Cardiac muscle cell (in vitro differentiated cells and primary cell): ENCODE measurements at regions not wholly inside any gene's neighbourhood (a gene's known extent, or its start where the extent isn't known, plus 50 kb on each side); places are given as distances from the start of the nearest gene placed in this dataset.

Experiments
- DNase-seq, 2 donors: peaks; one replicate each; pipeline versions ENCODE4 v3.0.0 to v3.0.0-alpha.2; 2010 to 2017; ENCODE audit warnings: low read depth in 1 of 2, low spot score in 1 of 2
- H3K27ac ChIP-seq: fragments of 200-600 bp; sonication (generic); 2 replicates; pipeline ENCODE4 v1.5.1; 2016
- H3K27me3 ChIP-seq: fragments of 200-600 bp; sonication (generic); 2 replicates; pipeline ENCODE4 v1.6.0; 2016; ENCODE audit warnings: control low read depth
- H3K36me3 ChIP-seq: fragments of 200-600 bp; sonication (generic); 2 replicates; pipeline ENCODE4 v1.5.1; 2016; ENCODE audit warnings: control low read depth
- H3K4me1 ChIP-seq: fragments of 200-600 bp; sonication (generic); 2 replicates; pipeline ENCODE4 v1.8.1; 2017; ENCODE audit warnings: low read depth, mild to moderate bottlenecking, mixed run types
- H3K4me3 ChIP-seq: fragments of 200-600 bp; sonication (generic); 2 replicates; pipeline ENCODE4 v1.5.1; 2016; ENCODE audit warnings: mild to moderate bottlenecking
- H3K9me3 ChIP-seq: fragments of 200-600 bp; sonication (generic); 2 replicates; pipeline ENCODE4 v1.5.1; 2017; ENCODE audit warnings: low read depth, mild to moderate bottlenecking, control low read depth
- TF ChIP-seq, protein P1 (sequence below): IDR thresholded peaks from 2 replicates; pipeline ENCODE4 v1.5.1; 2012; ENCODE audit warnings: low read depth, mild to moderate bottlenecking, low read length

DNA sequence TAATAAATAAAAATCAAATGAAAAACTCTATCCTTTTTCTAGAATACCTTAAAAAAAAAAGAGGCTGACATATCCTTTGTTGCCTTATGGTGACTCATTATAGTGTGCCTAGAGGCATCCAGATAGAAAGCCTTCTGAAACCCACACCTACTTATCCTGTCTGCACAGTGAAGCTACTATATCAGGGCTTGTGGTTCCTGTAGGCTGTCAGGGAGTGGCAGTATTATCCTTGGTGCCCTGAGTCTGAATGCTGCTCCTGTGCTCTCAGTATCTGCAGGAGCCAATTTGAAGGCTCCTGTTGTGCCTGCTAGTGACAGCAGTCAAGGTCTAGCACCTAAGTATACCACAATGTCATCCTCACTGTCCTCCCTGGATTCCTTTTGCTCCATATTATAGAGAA lies 168.4 kb upstream of the AVPR1A start:
- no peaks in the 10 kb centered on the region for H3K36me3 ChIP-seq
- H3K4me1 ChIP-seq, result no peaks in the 10 kb centered on the region
- H3K9me3 ChIP-seq, result no peaks in the 10 kb centered on the region
- H3K27ac ChIP-seq, result no peak overlapping the region
- no peak overlapping the region for H3K4me3 ChIP-seq
- TF ChIP-seq, protein P1, sequence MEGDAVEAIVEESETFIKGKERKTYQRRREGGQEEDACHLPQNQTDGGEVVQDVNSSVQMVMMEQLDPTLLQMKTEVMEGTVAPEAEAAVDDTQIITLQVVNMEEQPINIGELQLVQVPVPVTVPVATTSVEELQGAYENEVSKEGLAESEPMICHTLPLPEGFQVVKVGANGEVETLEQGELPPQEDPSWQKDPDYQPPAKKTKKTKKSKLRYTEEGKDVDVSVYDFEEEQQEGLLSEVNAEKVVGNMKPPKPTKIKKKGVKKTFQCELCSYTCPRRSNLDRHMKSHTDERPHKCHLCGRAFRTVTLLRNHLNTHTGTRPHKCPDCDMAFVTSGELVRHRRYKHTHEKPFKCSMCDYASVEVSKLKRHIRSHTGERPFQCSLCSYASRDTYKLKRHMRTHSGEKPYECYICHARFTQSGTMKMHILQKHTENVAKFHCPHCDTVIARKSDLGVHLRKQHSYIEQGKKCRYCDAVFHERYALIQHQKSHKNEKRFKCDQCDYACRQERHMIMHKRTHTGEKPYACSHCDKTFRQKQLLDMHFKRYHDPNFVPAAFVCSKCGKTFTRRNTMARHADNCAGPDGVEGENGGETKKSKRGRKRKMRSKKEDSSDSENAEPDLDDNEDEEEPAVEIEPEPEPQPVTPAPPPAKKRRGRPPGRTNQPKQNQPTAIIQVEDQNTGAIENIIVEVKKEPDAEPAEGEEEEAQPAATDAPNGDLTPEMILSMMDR, result no peak
- no peaks in the 10 kb centered on the region for H3K27me3 ChIP-seq
- DNase-seq, result peak in 1 of 2 donors; percentile 3

DNA sequence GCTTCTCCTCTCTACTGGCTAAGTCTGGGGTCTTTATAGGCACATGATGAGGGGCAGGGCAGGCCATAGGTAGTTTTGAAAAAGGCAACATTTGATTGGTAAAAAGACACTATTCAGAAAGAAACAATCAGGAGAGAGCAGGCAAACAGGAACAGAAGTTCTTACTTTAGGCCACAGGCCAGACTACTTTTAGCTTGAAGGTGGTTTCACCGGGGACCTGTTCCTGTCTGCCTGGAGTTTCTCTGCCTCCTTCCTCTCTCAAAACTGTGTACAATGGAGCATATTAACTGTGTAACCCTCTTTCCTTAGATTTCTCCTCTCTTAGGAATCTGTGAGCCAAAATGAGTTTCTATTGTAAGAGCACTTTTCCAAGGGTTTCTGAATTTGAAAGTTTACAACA lies 167.9 kb upstream of the AVPR1A start:
- H3K9me3 ChIP-seq, result no peaks in the 10 kb centered on the region
- no peak overlapping the region for H3K4me3 ChIP-seq
- TF ChIP-seq, protein P1, result no peak
- no peak for DNase-seq
- no peaks in the 10 kb centered on the region for H3K36me3 ChIP-seq
- H3K27me3 ChIP-seq, result no peaks in the 10 kb centered on the region
- no peaks in the 10 kb centered on the region for H3K4me1 ChIP-seq
- no peak overlapping the region for H3K27ac ChIP-seq

DNA sequence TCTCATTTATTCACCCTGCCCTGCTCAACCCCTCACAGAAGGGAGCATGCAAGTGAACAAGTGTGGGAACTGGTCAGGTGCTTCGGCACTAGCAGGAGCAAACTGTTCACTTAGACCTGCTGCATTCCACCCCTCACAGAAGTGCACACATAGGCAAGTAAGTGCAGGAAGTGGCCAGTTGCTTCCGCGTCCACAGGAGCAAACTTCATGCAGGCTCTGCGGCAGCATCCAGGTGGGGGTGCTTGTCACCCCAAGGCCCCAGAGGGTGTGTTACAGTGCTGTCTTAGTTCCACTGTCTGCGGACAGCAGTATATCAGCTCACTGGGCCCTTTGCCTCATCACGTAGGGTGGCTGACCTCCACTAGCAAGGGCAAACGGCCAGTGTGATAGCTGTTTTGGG lies 167.3 kb upstream of the AVPR1A start:
- Histone ChIP-seq H3K9me3 (no peaks in the 10 kb centered on the region), H3K36me3 (no peaks in the 10 kb centered on the region), H3K27ac (no peak overlapping the region), H3K4me3 (no peak overlapping the region), H3K4me1 (no peaks in the 10 kb centered on the region), H3K27me3 (no peaks in the 10 kb centered on the region)
- no peak for DNase-seq
- TF ChIP-seq, protein P1, result no peak

DNA sequence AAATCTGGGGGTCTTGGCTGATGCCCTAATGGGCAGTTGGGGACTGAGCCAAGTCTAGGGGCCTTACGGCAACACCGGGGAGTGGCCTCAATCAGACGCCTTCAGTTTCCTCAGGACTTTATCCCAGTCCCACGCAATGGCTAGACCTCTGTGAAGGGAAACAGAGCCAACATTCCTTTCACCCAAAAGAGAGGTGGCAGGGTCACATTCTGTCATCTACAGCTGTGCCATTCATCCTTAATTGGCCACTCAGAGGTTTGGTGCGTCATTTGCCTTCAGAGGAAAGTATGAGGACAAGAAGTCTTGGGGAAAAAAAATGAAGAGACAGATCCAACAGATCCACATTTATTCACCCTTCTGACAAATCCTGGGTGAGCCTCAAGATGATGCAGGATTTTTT lies 166.9 kb upstream of the AVPR1A start:
- Histone ChIP-seq H3K36me3 (no peaks in the 10 kb centered on the region), H3K9me3 (no peaks in the 10 kb centered on the region), H3K4me1 (no peaks in the 10 kb centered on the region), H3K27ac (no peak overlapping the region), H3K27me3 (no peaks in the 10 kb centered on the region), H3K4me3 (no peak overlapping the region)
- TF ChIP-seq, protein P1, result no peak
- no peak for DNase-seq

DNA sequence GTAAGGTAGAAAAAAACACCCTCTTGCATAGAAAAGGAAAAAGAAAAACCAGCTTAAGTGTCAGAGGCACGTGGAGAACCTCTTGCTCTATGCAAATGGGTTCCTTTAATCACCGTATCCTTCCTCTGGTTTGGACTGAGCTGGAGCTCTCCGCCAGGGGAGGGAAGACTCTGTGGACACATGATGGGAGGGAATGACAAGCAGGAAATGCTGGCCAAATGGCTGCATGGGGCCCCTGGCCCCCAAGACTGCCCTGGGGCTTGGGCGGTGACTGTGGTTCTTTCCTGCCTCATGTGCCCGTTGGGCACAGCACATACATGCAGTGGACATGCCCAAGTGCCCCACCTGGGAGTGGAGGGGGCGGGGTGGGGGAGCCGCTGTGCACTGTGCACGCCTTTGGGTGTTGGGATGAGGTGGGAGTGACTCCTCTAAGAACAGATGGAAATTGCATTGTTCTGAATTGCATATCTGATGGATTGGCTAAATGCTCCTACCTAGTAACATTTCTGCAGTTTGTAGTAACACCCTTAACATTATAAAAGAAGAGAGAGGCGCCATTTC lies 166.4 kb upstream of the AVPR1A start:
- no peak for DNase-seq
- H3K4me3 ChIP-seq, result no peak overlapping the region
- H3K36me3 ChIP-seq, result no peaks in the 10 kb centered on the region
- TF ChIP-seq, protein P1, result no peak
- no peak overlapping the region for H3K27ac ChIP-seq
- no peaks in the 10 kb centered on the region for H3K9me3 ChIP-seq
- H3K27me3 ChIP-seq, result no peaks in the 10 kb centered on the region
- no peaks in the 10 kb centered on the region for H3K4me1 ChIP-seq

DNA sequence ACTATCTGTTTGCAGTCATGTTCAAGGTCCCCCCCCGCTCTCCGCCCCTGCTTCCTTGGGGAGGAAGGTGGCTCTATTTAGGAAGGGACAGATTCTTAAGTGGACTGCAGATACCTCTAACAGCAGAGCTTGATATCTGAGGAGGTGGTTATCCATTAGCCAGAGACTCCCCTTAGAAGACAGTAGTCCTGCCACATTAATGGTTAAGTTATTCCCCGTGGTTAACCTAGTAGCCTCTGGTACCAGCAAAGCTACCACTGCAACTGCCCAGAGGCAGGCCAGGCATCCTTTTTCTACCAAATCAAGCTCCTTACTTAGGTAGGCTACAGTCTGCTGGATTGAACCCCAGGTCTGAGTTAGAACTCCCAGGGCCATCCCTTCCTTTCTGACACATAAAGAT lies 162.1 kb upstream of the AVPR1A start:
- H3K27me3 ChIP-seq, result no peaks in the 10 kb centered on the region
- H3K9me3 ChIP-seq, result no peaks in the 10 kb centered on the region
- no peak overlapping the region for H3K27ac ChIP-seq
- DNase-seq, result no peak
- no peak overlapping the region for H3K4me3 ChIP-seq
- H3K36me3 ChIP-seq, result no peaks in the 10 kb centered on the region
- no peaks in the 10 kb centered on the region for H3K4me1 ChIP-seq
- TF ChIP-seq, protein P1, result no peak
